ENCODE measurements at regions not wholly inside any gene's neighbourhood (a gene's known extent, or its start where the extent isn't known, plus 50 kb on each side); places are given as distances from the start of the nearest gene placed in this dataset.

GRCh38 chr13:56932104-56932503 lies 208.6 kb upstream of the PRR20A start:
- WGBS, 4 donors = 56 to 72% (median 60%) methylated on average over 1 of the region's 1 CpG
- Histone ChIP-seq H3K4me3 (no peak overlapping the region), H3K36me3 (replicated peaks in 1 of 2) (no peaks in the 10 kb centered on the region), H3K27me3 (no peaks in the 10 kb centered on the region), H3K9me3 (replicated peaks in 1 of 3) (no peaks in the 10 kb centered on the region), H3K27ac (no peak overlapping the region), H3K4me1 (replicated peaks in 1 of 2) (no peaks in the 10 kb centered on the region)
- intact Hi-C loops (cut with DNase I) = no loop called here
- TF ChIP-seq POLR2A (IDR thresholded peaks at IDR 0.05) (no peak), CTCF (IDR thresholded peaks at IDR 0.05) (no peak)
- no peak for DNase-seq

- no peaks in the 10 kb centered on the region for H3K4me1 ChIP-seq (replicated peaks in 1 of 2)
- H3K36me3 ChIP-seq (replicated peaks in 1 of 2) = no peaks in the 10 kb centered on the region
- H3K4me3 ChIP-seq = no peak overlapping the region
- no peak for DNase-seq
- H3K9me3 ChIP-seq (replicated peaks in 1 of 3) = no peaks in the 10 kb centered on the region
- no peaks in the 10 kb centered on the region for H3K27me3 ChIP-seq
- no peak for TF ChIP-seq POLR2A (IDR thresholded peaks at IDR 0.05)
- TF ChIP-seq CTCF (IDR thresholded peaks at IDR 0.05) = no peak
- intact Hi-C loops (cut with DNase I) = no loop called here
- no peak overlapping the region for H3K27ac ChIP-seq
Measured at GRCh38 chr13:56953965-56954364, 186.8 kb upstream of the PRR20A start.

GRCh38 chr13:56975647-56976046 lies 165.1 kb upstream of the PRR20A start:
- DNase-seq = no peak
- WGBS, 4 donors = 67 to 86% (median 78%) methylated on average over 1 of the region's 1 CpG

GRCh38 chr13:56980856-56981255 lies 159.9 kb upstream of the PRR20A start:
- no peaks in the 10 kb centered on the region for H3K4me1 ChIP-seq (replicated peaks in 1 of 2)
- no peak overlapping the region for H3K27ac ChIP-seq
- no peaks in the 10 kb centered on the region for H3K36me3 ChIP-seq (replicated peaks in 1 of 2)
- H3K4me3 ChIP-seq = no peak overlapping the region
- no peak for DNase-seq
- H3K9me3 ChIP-seq (replicated peaks in 1 of 3) = no peaks in the 10 kb centered on the region
- no peaks in the 10 kb centered on the region for H3K27me3 ChIP-seq
- intact Hi-C loops (cut with DNase I) = no loop called here
- TF ChIP-seq POLR2A (IDR thresholded peaks at IDR 0.05) (no peak), CTCF (IDR thresholded peaks at IDR 0.05) (no peak)
- WGBS, 4 donors = 23 to 39% (median 32%) methylated on average over 1 of the region's 1 CpG

More at GRCh38 chr13:56975647-56976046, 165.1 kb upstream of the PRR20A start:
- Histone ChIP-seq H3K27ac (no peak overlapping the region), H3K4me3 (no peak overlapping the region), H3K9me3 (replicated peaks in 1 of 3) (no peaks in the 10 kb centered on the region), H3K4me1 (replicated peaks in 1 of 2) (no peaks in the 10 kb centered on the region), H3K36me3 (replicated peaks in 1 of 2) (no peaks in the 10 kb centered on the region), H3K27me3 (no peaks in the 10 kb centered on the region)
- intact Hi-C loops (cut with DNase I) = no loop called here
- TF ChIP-seq CTCF (IDR thresholded peaks at IDR 0.05) = no peak
- no peak for TF ChIP-seq POLR2A (IDR thresholded peaks at IDR 0.05)
